ENCODE measurements at regions not wholly inside any gene's neighbourhood (a gene's known extent, or its start where the extent isn't known, plus 50 kb on each side); places are given as distances from the start of the nearest gene placed in this dataset.
"Not testable (repeated sequence)": the region's sequence is repeated elsewhere in the genome, so short reads cannot be mapped to it uniquely, and the experiment has no call there.

- DNase-seq, result no peak
Observed at GRCh38 chr1:90823686-90824085, 106.6 kb upstream of the BARHL2 start.

DNA sequence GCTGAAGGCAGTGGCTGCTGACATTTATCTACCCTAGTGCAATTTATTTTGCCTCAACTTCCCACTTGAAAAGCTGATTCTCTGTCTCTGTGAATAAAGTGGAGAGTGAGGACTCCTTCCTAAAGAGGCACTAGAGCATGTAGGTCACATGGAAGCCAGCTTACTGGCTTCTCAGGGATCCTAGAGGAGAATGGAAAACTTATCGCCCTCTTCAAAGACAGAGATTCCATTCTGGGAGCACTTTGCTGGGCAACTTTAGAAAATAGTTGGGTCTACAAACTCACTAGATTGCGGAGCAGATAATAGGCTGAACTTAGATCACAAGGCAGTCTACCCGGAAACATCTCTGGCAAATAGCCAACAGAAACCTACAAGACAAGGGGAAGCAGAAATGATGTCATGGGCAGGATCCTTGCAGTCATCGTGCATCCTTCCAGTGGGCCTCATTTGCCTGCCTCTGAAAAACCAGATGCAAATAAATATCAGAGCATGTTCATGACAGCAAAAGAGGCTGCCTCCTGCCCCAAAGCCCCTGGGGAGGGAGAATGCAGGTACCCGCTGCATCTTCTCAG is 104.8 kb upstream of the BARHL2 start:
- no peak for DNase-seq

GRCh38 chr1:90821152-90821787 is 104.2 kb upstream of the BARHL2 start:
- DNase-seq, result no peak

DNA sequence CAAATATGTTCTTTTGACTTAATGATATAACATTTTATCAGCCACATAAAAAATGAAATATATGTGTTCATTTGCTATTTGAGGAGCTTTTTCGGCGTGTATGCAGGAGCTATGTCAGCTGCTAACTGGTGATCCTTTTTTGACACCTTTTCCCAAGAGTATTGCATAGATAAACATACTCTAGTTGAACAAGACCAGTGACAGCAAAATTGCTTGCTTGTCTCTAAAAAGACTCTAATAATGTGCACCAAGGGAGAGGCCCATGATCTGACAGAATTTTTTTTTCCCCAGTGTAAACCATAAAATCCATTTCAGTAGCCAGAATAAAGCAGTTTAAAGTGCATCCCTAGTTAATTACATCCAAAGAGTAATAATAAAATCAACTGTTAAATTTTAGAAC is 103.6 kb upstream of the BARHL2 start:
- no peak for DNase-seq

GRCh38 chr1:90817399-90817798 is 100.3 kb upstream of the BARHL2 start:
- DNase-seq, result no peak

DNA sequence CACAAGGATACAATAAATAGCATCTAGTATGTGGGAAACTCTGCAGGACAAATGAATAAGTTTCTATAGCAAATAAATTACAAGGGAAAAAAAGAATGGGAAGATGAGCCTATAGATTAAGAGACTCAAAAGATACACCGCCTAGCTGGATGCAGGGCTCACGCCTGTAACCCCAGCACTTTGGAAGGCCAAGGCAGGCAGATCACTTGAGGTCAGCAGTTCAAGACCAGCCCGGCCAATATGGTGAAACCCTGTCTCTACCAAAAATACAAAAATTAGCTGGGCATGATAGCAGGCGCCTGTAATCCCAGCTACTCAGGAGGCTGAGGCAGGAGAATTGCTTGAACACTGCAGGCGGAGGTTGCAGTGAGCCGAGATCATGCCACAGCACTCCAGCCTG is 95.1 kb upstream of the BARHL2 start:
- not testable (repeated sequence) for DNase-seq

DNA sequence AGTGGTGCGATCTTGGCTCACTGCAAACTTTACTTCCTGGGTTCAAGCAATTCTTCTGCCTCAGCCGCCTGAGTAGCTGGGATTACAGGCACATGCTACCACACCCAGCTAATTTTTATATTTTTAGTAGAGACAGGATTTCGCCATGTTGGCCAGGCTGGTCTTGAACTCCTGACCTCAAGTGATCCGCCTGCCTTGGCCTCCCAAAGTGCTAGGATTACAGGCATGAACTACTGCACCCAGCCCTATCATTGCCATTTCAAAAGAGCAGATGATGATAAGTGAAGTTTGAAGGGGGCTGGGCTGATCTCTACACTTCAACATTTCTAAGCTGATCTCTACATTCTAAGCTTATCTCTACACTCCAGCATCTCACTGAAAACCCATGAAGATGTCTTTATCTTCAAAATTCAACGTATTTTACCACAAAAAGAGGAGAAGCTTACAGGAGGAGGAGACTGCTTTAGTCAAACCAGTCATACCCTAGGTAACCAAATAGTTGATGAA is 94.4 kb upstream of the BARHL2 start:
- not testable (repeated sequence) for DNase-seq

GRCh38 chr1:90810681-90811080 is 93.6 kb upstream of the BARHL2 start:
- DNase-seq, result no peak

DNA sequence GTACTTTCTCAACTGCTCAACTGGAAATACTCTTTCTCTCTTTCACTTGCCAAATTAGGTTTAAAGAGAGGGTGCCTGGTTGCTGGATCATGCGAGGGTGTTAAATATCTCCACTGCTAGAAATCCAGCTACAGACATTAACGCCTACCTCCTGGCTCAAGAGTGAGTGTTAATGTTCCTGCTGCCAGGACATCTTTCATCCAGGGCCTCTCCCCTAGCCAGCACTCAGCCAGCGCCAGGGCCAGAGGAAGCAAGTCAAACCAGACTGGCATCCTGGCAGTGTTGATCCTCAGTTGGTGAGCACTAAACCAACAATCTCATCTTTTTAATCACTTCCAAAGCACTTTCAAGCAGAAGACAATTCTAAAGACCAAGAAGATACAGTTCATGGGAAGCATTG is 92.9 kb upstream of the BARHL2 start:
- no peak for DNase-seq

DNA sequence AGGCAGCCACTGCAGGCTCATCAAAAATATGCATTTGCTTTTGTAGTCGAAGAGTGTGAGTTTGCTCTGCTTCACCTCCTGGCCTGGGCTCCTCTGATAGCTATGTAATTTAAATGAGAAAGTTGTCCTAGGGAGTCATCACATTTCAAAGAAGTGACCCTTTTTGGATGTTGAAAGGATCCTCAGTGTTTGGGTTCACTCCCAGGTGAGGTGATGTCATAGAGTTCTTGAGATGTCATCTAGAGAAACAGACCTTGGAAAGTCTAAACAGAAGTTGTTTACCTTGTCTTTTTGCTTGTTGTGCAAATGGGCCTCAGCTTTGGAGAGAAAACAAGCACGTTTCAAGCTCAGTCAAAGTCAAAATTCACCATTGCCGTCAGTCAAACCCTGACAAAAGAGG is 92.0 kb upstream of the BARHL2 start:
- no peak for DNase-seq

DNA sequence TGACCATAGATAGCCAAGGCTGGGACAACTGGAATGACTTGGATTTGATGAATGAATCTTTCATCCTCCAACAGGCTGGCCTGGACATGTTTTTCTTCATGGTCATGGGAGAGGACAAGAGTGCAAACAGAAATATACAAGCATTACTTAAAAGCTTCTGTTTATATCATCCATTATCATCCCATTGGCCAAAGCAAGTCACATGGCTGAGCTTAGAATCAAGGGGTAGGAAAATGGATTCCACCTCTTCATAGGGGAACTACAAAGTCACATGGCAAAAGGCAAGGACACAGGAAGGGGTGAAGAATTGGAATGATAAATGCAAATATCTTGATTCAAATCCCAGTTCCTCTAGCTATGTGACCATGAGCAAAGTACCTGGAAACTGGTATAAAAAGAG is 90.2 kb upstream of the BARHL2 start:
- no peak for DNase-seq

DNA sequence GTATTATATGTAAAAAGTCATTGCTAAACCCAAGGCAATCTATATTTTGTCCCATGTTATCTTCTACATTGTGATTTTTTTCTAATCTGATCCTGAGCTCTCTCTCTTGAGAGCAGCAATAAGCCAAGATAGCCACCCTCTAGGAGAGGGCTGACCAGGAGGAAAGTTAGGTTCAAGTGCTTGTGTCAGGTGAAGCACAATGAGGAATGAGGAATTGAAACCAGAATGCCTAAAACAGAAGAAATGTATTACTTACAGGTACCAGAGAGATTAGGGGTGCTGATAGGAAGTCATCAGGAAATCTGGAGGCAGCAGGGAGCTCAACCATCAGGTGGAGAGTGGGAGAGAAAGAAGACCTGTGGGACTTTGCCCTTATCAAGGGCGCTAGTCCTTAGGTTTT is 85.5 kb upstream of the BARHL2 start:
- no peak for DNase-seq

DNA sequence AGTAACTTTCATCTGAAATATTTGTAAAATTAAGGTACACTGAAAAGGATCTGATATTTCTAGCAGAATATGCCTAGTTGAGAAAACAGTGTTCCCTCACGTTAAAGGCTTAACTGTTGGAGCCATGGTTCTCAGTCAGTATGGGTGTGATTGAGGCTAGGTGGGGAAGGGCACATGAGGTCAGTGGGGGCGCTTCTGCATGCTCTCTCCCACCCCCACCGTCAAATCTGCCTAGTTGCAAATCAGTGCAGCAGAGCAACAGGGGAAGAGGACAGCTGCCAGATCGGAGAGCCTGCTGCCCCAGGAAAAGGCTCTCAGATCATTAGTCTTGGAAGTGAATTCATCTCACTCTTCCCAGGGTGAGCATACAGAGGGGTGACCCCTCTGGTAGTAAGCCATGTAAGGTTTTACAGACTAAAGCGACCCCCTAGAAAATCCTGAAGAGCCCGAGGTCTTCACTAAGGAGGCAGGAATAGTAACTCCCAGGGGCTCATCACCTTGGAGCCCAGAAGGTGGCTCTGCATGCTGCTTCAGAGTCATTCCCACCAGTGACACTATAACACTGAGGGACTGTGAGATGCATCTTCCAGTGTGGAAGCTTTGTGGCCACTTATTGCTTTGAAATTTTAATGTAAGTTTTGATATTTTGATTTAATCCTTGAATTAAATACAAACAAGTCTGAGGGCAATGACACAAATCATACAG is 83.1 kb upstream of the BARHL2 start:
- DNase-seq, result no peak

DNA sequence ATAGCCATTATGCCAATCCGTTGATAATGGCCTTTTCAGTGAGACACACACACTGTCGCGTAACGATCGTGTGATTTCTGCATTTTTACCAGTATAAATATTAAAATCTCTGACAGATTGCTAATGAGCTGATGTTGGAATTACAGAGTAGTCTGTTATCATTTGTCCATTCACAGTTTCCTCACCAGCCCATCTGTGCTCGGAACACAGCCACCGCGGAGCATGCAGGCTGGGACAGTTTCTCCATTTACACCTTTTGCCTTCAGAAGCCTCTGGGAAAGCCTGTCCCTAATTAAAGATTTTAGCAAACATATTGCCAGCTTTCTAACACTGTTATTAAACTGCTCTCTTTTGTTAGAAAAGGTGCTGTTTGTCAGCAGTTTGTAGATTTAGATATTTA is 82.2 kb upstream of the BARHL2 start:
- no peak for DNase-seq

DNA sequence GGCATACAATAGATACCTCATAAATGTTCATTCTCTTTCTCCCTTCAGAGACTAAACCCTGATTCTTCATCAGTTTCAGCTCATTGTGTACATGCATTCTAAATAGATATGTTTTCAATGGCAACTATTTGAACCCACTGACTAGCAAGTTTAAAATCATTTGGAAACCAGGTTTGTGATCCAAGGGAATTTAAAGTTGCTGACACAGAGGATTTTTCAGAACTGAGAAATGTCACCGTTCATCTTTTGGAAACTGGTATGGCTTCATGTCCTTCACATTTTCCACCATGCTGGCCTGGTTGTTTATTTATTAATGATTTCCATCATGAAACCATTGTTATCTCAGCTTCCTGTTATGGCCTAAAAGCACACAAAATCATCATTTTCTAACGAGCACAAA is 81.8 kb upstream of the BARHL2 start:
- no peak for DNase-seq

GRCh38 chr1:90798344-90798743 is 81.2 kb upstream of the BARHL2 start:
- no peak for DNase-seq

DNA sequence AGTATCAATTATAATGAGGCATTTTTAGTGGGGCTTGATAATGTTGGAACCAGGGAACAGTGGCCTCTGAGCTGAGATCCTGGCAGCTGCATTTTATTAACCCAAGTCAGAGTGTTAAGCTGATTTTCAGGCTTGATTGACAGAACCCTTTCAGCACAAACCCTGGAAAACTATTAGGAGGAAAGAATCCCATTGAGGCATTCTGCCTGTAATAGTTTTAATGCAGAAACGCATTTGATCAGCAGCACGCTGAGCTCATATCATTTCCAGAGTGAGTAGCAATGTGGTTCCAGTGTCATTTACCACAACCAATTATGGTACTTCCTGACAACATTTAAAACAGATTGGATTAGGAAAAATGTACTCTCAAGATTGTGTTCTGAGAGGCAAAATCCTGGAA is 78.3 kb upstream of the BARHL2 start:
- no peak for DNase-seq

GRCh38 chr1:90786709-90787108 is 69.6 kb upstream of the BARHL2 start:
- DNase-seq, result no peak

DNA sequence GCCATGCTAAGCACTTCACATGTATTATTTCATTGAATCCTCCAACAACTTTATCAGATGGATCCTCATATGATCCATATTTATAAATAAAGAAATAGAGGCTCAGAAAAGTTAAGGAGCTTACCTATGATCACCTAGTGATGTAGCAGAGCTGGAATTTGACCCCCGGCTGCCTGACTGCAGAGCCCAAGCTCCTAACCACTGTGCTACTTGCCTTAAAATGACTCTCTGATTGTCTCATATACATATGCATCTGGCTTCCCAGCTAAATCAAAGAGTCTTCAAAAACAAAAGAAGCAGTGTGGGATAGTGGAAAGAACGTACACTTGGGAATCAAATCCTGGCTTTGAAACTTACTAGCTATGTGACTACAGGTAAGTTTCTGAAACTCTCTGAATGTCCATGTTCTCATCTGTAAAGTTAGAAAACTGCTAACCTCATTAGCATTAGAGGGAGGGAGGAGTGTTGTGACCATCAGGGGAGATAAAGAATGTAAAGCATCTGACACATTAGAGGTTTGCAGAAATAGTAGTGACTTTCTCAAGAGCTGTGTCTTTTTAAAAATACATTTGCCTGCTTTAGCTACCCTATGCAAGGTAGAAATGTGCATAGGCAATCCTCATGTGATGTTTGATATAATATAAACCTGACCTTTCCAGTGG is 67.2 kb upstream of the BARHL2 start:
- no peak for DNase-seq

- no peak for DNase-seq
Observed at GRCh38 chr1:90783181-90783580, 66.1 kb upstream of the BARHL2 start.

- DNase-seq, result no peak
Observed at GRCh38 chr1:90782046-90782445, 64.9 kb upstream of the BARHL2 start.

GRCh38 chr1:90781534-90781933 is 64.4 kb upstream of the BARHL2 start:
- DNase-seq, result no peak

- no peak for DNase-seq
Observed at GRCh38 chr1:90780981-90781380, 63.9 kb upstream of the BARHL2 start.

DNA sequence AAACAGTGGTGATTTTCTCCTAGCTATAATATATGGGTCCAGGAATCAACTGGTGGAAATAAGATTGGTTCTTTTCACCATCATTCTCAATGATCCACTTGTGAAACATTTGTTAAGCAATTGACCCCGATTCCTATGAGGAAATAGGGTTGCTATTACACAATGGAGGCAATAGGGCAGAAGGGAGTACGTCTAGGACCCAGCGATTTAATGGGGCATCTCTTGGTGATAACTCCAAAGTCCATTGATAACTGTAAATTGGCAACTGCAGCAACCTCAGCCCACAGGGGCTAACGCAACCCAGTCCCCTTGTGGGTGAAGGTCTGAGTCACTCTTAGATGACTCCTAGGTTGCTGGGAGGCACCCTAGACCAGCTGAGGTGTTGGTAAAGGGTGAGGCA is 62.5 kb upstream of the BARHL2 start:
- no peak for DNase-seq
